Posterior vena cava (tissue), 2 donors: ENCODE measurements at regions not wholly inside any gene's neighbourhood (a gene's known extent, or its start where the extent isn't known, plus 50 kb on each side); places are given as distances from the start of the nearest gene placed in this dataset.

Source experiments
- DNase-seq: peaks from one replicate; pipeline ENCODE4 v3.0.0-alpha.2; 2020; ENCODE audit warnings: low spot score
- intact Hi-C, 2 donors: fragments of 100-400 bp; cut with DNase I; formaldehyde crosslinking; loops; one replicate each; pipeline versions ENCODE4 v1.14.1 to v1.14.2; 2022 to 2023
- donor health status: DM: yes; HTN: yes; CAD: no.
- donor health status: DM: yes; HTN: yes; CAD: no.

GRCh38 chr20:53695797-53696527, 102.3 kb upstream of the ZNF217 start:
- DNase-seq, result no peak
- intact Hi-C loops, result loop anchor here in 1 of 2 donors (10.0 kb wide), 1 partner anchor 219 kb away; no protein-coding TSS in a partner anchor

GRCh38 chr20:53693262-53693871, 99.7 kb upstream of the ZNF217 start:
- intact Hi-C loops, result loop anchor here in 1 of 2 donors (10.0 kb wide), 1 partner anchor 221 kb away; no protein-coding TSS in a partner anchor

GRCh38 chr20:53692465-53693067, 98.9 kb upstream of the ZNF217 start:
- intact Hi-C loops, result loop anchor here in 1 of 2 donors (10.0 kb wide), 1 partner anchor 222 kb away; no protein-coding TSS in a partner anchor

More at GRCh38 chr20:53693262-53693871, 99.7 kb upstream of the ZNF217 start:
- no peak for DNase-seq

GRCh38 chr20:53691811-53692192, 98.2 kb upstream of the ZNF217 start:
- no peak for DNase-seq
- intact Hi-C loops, result loop anchor here in 1 of 2 donors (10.0 kb wide), 1 partner anchor 223 kb away; no protein-coding TSS in a partner anchor

More at GRCh38 chr20:53692465-53693067, 98.9 kb upstream of the ZNF217 start:
- DNase-seq, result peak; percentile 89

GRCh38 chr20:53691060-53691810, 97.6 kb upstream of the ZNF217 start:
- no peak for DNase-seq

GRCh38 chr20:53688085-53688484, 94.4 kb upstream of the ZNF217 start:
- intact Hi-C loops, result no loop called here

More at GRCh38 chr20:53691060-53691810, 97.6 kb upstream of the ZNF217 start:
- intact Hi-C loops, result loop anchor here in 1 of 2 donors (10.0 kb wide), 1 partner anchor 224 kb away; no protein-coding TSS in a partner anchor

GRCh38 chr20:53685070-53685595, 91.5 kb upstream of the ZNF217 start:
- intact Hi-C loops, result no loop called here
- no peak for DNase-seq

More at GRCh38 chr20:53688085-53688484, 94.4 kb upstream of the ZNF217 start:
- no peak for DNase-seq

- intact Hi-C loops, result no loop called here
These were observed 89.9 kb upstream of the ZNF217 start for GRCh38 chr20:53683506-53683905.

GRCh38 chr20:53681352-53682212, 87.9 kb upstream of the ZNF217 start:
- DNase-seq, result no peak
- intact Hi-C loops, result no loop called here

More at GRCh38 chr20:53683506-53683905, 89.9 kb upstream of the ZNF217 start:
- DNase-seq, result no peak

- no peak for DNase-seq
- intact Hi-C loops, result no loop called here
These were observed 86.1 kb upstream of the ZNF217 start for GRCh38 chr20:53679597-53680309.

GRCh38 chr20:53678990-53679596, 85.5 kb upstream of the ZNF217 start:
- DNase-seq, result no peak
- intact Hi-C loops, result no loop called here

- no peak for DNase-seq
- intact Hi-C loops, result no loop called here
These were observed 84.8 kb upstream of the ZNF217 start for GRCh38 chr20:53678315-53678989.

- intact Hi-C loops, result no loop called here
- DNase-seq, result no peak
These were observed 84.0 kb upstream of the ZNF217 start for GRCh38 chr20:53677447-53678314.

GRCh38 chr20:53676987-53677386, 83.3 kb upstream of the ZNF217 start:
- intact Hi-C loops, result no loop called here
- DNase-seq, result no peak

- no peak for DNase-seq
- intact Hi-C loops, result no loop called here
These were observed 82.8 kb upstream of the ZNF217 start for GRCh38 chr20:53676519-53676822.
